ENCODE measurements at regions not wholly inside any gene's neighbourhood (a gene's known extent, or its start where the extent isn't known, plus 50 kb on each side); places are given as distances from the start of the nearest gene placed in this dataset.

- intact Hi-C loops (cut with micrococcal nuclease; ENCODE audit: unreplicated experiment): no loop called here
- ChIA-PET POLR2A (no interaction called here), CTCF (ENCODE audit: unreplicated experiment) (no interaction called here)
- H3K9me2 ChIP-seq (ENCODE audit: insufficient read depth, low read length): no peaks in the 10 kb centered on the region
- BruUV-seq (replicated peaks): no TSS peak
- H3K4me2 ChIP-seq (ENCODE audit: low read length): no peak overlapping the region
- no peaks in the 10 kb centered on the region for H3K4me1 ChIP-seq (ENCODE audit: insufficient read depth, low read length, poor library complexity, severe bottlenecking)
- DNase-seq (ENCODE audit: low spot score): no peak
- H3K4me3 ChIP-seq (ENCODE audit: low read depth, low read length, poor library complexity, severe bottlenecking): no peak overlapping the region
- H3K27ac ChIP-seq (ENCODE audit: low read depth, low read length, poor library complexity, severe bottlenecking): no peak overlapping the region
- TF ChIP-seq EZH2phosphoT487 (IDR thresholded peaks at IDR 0.05; ENCODE audit: borderline replicate concordance, low read depth, low read length) (no peak), CTCF (conservative IDR thresholded peaks at IDR 0.05; ENCODE audit: low read length) (no peak)
- no peaks in the 10 kb centered on the region for H3K79me2 ChIP-seq (ENCODE audit: insufficient read depth, low read depth, low read length)
- no peak overlapping the region for H2AFZ ChIP-seq (ENCODE audit: low read length)
- no peaks in the 10 kb centered on the region for H3K9me3 ChIP-seq (ENCODE audit: low read length)
- no peaks in the 10 kb centered on the region for H3K36me3 ChIP-seq (ENCODE audit: insufficient read depth, low read length)
- no peaks in the 10 kb centered on the region for H4K20me1 ChIP-seq (ENCODE audit: insufficient read depth, low read length)
These were observed 278.9 kb upstream of the SFRP2 start for GRCh38 chr4:154067786-154068185.

- H4K20me1 ChIP-seq (ENCODE audit: insufficient read depth, low read length): no peaks in the 10 kb centered on the region
- ChIA-PET POLR2A (no interaction called here), CTCF (ENCODE audit: unreplicated experiment) (no interaction called here)
- no peaks in the 10 kb centered on the region for H3K4me1 ChIP-seq (ENCODE audit: insufficient read depth, low read length, poor library complexity, severe bottlenecking)
- TF ChIP-seq EZH2phosphoT487 (IDR thresholded peaks at IDR 0.05; ENCODE audit: borderline replicate concordance, low read depth, low read length): no peak
- no peak for TF ChIP-seq CTCF (conservative IDR thresholded peaks at IDR 0.05; ENCODE audit: low read length)
- no peak overlapping the region for H2AFZ ChIP-seq (ENCODE audit: low read length)
- H3K4me3 ChIP-seq (ENCODE audit: low read depth, low read length, poor library complexity, severe bottlenecking): no peak overlapping the region
- no peak overlapping the region for H3K27ac ChIP-seq (ENCODE audit: low read depth, low read length, poor library complexity, severe bottlenecking)
- H3K9me3 ChIP-seq (ENCODE audit: low read length): no peaks in the 10 kb centered on the region
- no TSS peak for BruUV-seq (replicated peaks)
- H3K79me2 ChIP-seq (ENCODE audit: insufficient read depth, low read depth, low read length): no peaks in the 10 kb centered on the region
- H3K36me3 ChIP-seq (ENCODE audit: insufficient read depth, low read length): no peaks in the 10 kb centered on the region
- no peak overlapping the region for H3K4me2 ChIP-seq (ENCODE audit: low read length)
- DNase-seq (ENCODE audit: low spot score): no peak
- intact Hi-C loops (cut with micrococcal nuclease; ENCODE audit: unreplicated experiment): no loop called here
- no peaks in the 10 kb centered on the region for H3K9me2 ChIP-seq (ENCODE audit: insufficient read depth, low read length)
These were observed 276.5 kb upstream of the SFRP2 start for GRCh38 chr4:154065368-154065767.

- H3K4me3 ChIP-seq (ENCODE audit: low read depth, low read length, poor library complexity, severe bottlenecking): no peak overlapping the region
- ChIA-PET CTCF (ENCODE audit: unreplicated experiment) (no interaction called here), POLR2A (interaction anchor here (0.7 kb wide), 1 partner anchor 14 kb away, joined by 4 read pairs; no protein-coding TSS in a partner anchor)
- H3K79me2 ChIP-seq (ENCODE audit: insufficient read depth, low read depth, low read length): no peaks in the 10 kb centered on the region
- BruUV-seq (replicated peaks): no TSS peak
- no peak overlapping the region for H3K4me2 ChIP-seq (ENCODE audit: low read length)
- no peaks in the 10 kb centered on the region for H3K9me2 ChIP-seq (ENCODE audit: insufficient read depth, low read length)
- H3K27ac ChIP-seq (ENCODE audit: low read depth, low read length, poor library complexity, severe bottlenecking): no peak overlapping the region
- intact Hi-C loops (cut with micrococcal nuclease; ENCODE audit: unreplicated experiment): no loop called here
- H4K20me1 ChIP-seq (ENCODE audit: insufficient read depth, low read length): no peaks in the 10 kb centered on the region
- no peaks in the 10 kb centered on the region for H3K36me3 ChIP-seq (ENCODE audit: insufficient read depth, low read length)
- no peak overlapping the region for H2AFZ ChIP-seq (ENCODE audit: low read length)
- H3K9me3 ChIP-seq (ENCODE audit: low read length): no peaks in the 10 kb centered on the region
- no peak for TF ChIP-seq CTCF (conservative IDR thresholded peaks at IDR 0.05; ENCODE audit: low read length)
- TF ChIP-seq EZH2phosphoT487 (IDR thresholded peaks at IDR 0.05; ENCODE audit: borderline replicate concordance, low read depth, low read length): no peak
- H3K4me1 ChIP-seq (ENCODE audit: insufficient read depth, low read length, poor library complexity, severe bottlenecking): no peaks in the 10 kb centered on the region
- DNase-seq (ENCODE audit: low spot score): no peak
These were observed 275.4 kb upstream of the SFRP2 start for GRCh38 chr4:154064244-154064643.

Measured in OCI-LY7 (cell line).